ENCODE measurements at regions not wholly inside any gene's neighbourhood (a gene's known extent, or its start where the extent isn't known, plus 50 kb on each side); places are given as distances from the start of the nearest gene placed in this dataset.

GRCh38 chr1:238474263-238474662, 583.5 kb upstream of the ZP4 start:
- no peaks in the 10 kb centered on the region for H3K9me3 ChIP-seq (ENCODE audit: control insufficient read depth, low read depth, low read length)
- H3K4me1 ChIP-seq (ENCODE audit: control insufficient read depth, insufficient read depth, low read length) = no peaks in the 10 kb centered on the region
- no peak overlapping the region for H3K27ac ChIP-seq (ENCODE audit: low read length)
- H3K4me3 ChIP-seq (ENCODE audit: low read length) = no peak overlapping the region
- 83% methylated on average over 1 of the region's 3 CpGs for WGBS (ENCODE audit: insufficient coverage, low lambda C conversion rate)
- DNase-seq = no peak
- no peaks in the 10 kb centered on the region for H3K27me3 ChIP-seq (ENCODE audit: control insufficient read depth, insufficient read depth, low read length)
- H3K36me3 ChIP-seq (ENCODE audit: control insufficient read depth, insufficient read depth, low read length) = no peaks in the 10 kb centered on the region

GRCh38 chr1:238469146-238469631, 578.5 kb upstream of the ZP4 start:
- DNase-seq = no peak
- 90% methylated on average over 2 of the region's 4 CpGs for WGBS (ENCODE audit: insufficient coverage, low lambda C conversion rate)
- Histone ChIP-seq H3K4me1 (ENCODE audit: control insufficient read depth, insufficient read depth, low read length) (no peaks in the 10 kb centered on the region), H3K27me3 (ENCODE audit: control insufficient read depth, insufficient read depth, low read length) (no peaks in the 10 kb centered on the region), H3K4me3 (ENCODE audit: low read length) (no peak overlapping the region), H3K36me3 (ENCODE audit: control insufficient read depth, insufficient read depth, low read length) (no peaks in the 10 kb centered on the region), H3K9me3 (ENCODE audit: control insufficient read depth, low read depth, low read length) (no peaks in the 10 kb centered on the region), H3K27ac (ENCODE audit: low read length) (no peak overlapping the region)

GRCh38 chr1:238468068-238468467, 577.3 kb upstream of the ZP4 start:
- no peak for DNase-seq
- WGBS (ENCODE audit: insufficient coverage, low lambda C conversion rate) = 100% methylated on average over 1 of the region's 6 CpGs
- no peaks in the 10 kb centered on the region for H3K36me3 ChIP-seq (ENCODE audit: control insufficient read depth, insufficient read depth, low read length)
- no peak overlapping the region for H3K27ac ChIP-seq (ENCODE audit: low read length)
- H3K4me1 ChIP-seq (ENCODE audit: control insufficient read depth, insufficient read depth, low read length) = no peaks in the 10 kb centered on the region
- no peak overlapping the region for H3K4me3 ChIP-seq (ENCODE audit: low read length)
- no peaks in the 10 kb centered on the region for H3K9me3 ChIP-seq (ENCODE audit: control insufficient read depth, low read depth, low read length)
- H3K27me3 ChIP-seq (ENCODE audit: control insufficient read depth, insufficient read depth, low read length) = no peaks in the 10 kb centered on the region

GRCh38 chr1:238466459-238466858, 575.7 kb upstream of the ZP4 start:
- Histone ChIP-seq H3K4me3 (ENCODE audit: low read length) (no peak overlapping the region), H3K27me3 (ENCODE audit: control insufficient read depth, insufficient read depth, low read length) (no peaks in the 10 kb centered on the region), H3K4me1 (ENCODE audit: control insufficient read depth, insufficient read depth, low read length) (no peaks in the 10 kb centered on the region), H3K9me3 (ENCODE audit: control insufficient read depth, low read depth, low read length) (no peaks in the 10 kb centered on the region), H3K27ac (ENCODE audit: low read length) (no peak overlapping the region), H3K36me3 (ENCODE audit: control insufficient read depth, insufficient read depth, low read length) (no peaks in the 10 kb centered on the region)
- DNase-seq = no peak
- 50% methylated on average over 2 of the region's 5 CpGs for WGBS (ENCODE audit: insufficient coverage, low lambda C conversion rate)

- H3K36me3 ChIP-seq (ENCODE audit: control insufficient read depth, insufficient read depth, low read length) = no peaks in the 10 kb centered on the region
- H3K4me1 ChIP-seq (ENCODE audit: control insufficient read depth, insufficient read depth, low read length) = no peaks in the 10 kb centered on the region
- H3K27ac ChIP-seq (ENCODE audit: low read length) = no peak overlapping the region
- DNase-seq = no peak
- H3K9me3 ChIP-seq (ENCODE audit: control insufficient read depth, low read depth, low read length) = no peaks in the 10 kb centered on the region
- H3K4me3 ChIP-seq (ENCODE audit: low read length) = no peak overlapping the region
- no peaks in the 10 kb centered on the region for H3K27me3 ChIP-seq (ENCODE audit: control insufficient read depth, insufficient read depth, low read length)
- no CpG with 5 or more reads among the region's 3 CpGs for WGBS (ENCODE audit: insufficient coverage, low lambda C conversion rate)
These were observed 574.7 kb upstream of the ZP4 start for GRCh38 chr1:238465449-238465848.

- Histone ChIP-seq H3K27ac (ENCODE audit: low read length) (no peak overlapping the region), H3K9me3 (ENCODE audit: control insufficient read depth, low read depth, low read length) (no peaks in the 10 kb centered on the region), H3K4me1 (ENCODE audit: control insufficient read depth, insufficient read depth, low read length) (no peaks in the 10 kb centered on the region), H3K4me3 (ENCODE audit: low read length) (no peak overlapping the region), H3K27me3 (ENCODE audit: control insufficient read depth, insufficient read depth, low read length) (no peaks in the 10 kb centered on the region), H3K36me3 (ENCODE audit: control insufficient read depth, insufficient read depth, low read length) (no peaks in the 10 kb centered on the region)
- DNase-seq = no peak
- no CpG with 5 or more reads among the region's 5 CpGs for WGBS (ENCODE audit: insufficient coverage, low lambda C conversion rate)
These were observed 568.2 kb upstream of the ZP4 start for GRCh38 chr1:238458899-238459298.

- no peaks in the 10 kb centered on the region for H3K27me3 ChIP-seq (ENCODE audit: control insufficient read depth, insufficient read depth, low read length)
- H3K9me3 ChIP-seq (ENCODE audit: control insufficient read depth, low read depth, low read length) = no peaks in the 10 kb centered on the region
- H3K4me3 ChIP-seq (ENCODE audit: low read length) = no peak overlapping the region
- H3K4me1 ChIP-seq (ENCODE audit: control insufficient read depth, insufficient read depth, low read length) = no peaks in the 10 kb centered on the region
- no peak for DNase-seq
- H3K27ac ChIP-seq (ENCODE audit: low read length) = no peak overlapping the region
- no peaks in the 10 kb centered on the region for H3K36me3 ChIP-seq (ENCODE audit: control insufficient read depth, insufficient read depth, low read length)
These were observed 566.9 kb upstream of the ZP4 start for GRCh38 chr1:238457610-238458009.

- no peaks in the 10 kb centered on the region for H3K36me3 ChIP-seq (ENCODE audit: control insufficient read depth, insufficient read depth, low read length)
- H3K4me3 ChIP-seq (ENCODE audit: low read length) = no peak overlapping the region
- DNase-seq = no peak
- H3K9me3 ChIP-seq (ENCODE audit: control insufficient read depth, low read depth, low read length) = no peaks in the 10 kb centered on the region
- H3K27me3 ChIP-seq (ENCODE audit: control insufficient read depth, insufficient read depth, low read length) = no peaks in the 10 kb centered on the region
- WGBS (ENCODE audit: insufficient coverage, low lambda C conversion rate) = 96% methylated on average over 3 of the region's 4 CpGs
- no peak overlapping the region for H3K27ac ChIP-seq (ENCODE audit: low read length)
- no peaks in the 10 kb centered on the region for H3K4me1 ChIP-seq (ENCODE audit: control insufficient read depth, insufficient read depth, low read length)
These were observed 561.1 kb upstream of the ZP4 start for GRCh38 chr1:238451781-238452310.

GRCh38 chr1:238450976-238451375, 560.3 kb upstream of the ZP4 start:
- Histone ChIP-seq H3K27me3 (ENCODE audit: control insufficient read depth, insufficient read depth, low read length) (no peaks in the 10 kb centered on the region), H3K4me1 (ENCODE audit: control insufficient read depth, insufficient read depth, low read length) (no peaks in the 10 kb centered on the region), H3K4me3 (ENCODE audit: low read length) (no peak overlapping the region), H3K27ac (ENCODE audit: low read length) (no peak overlapping the region), H3K36me3 (ENCODE audit: control insufficient read depth, insufficient read depth, low read length) (no peaks in the 10 kb centered on the region), H3K9me3 (ENCODE audit: control insufficient read depth, low read depth, low read length) (no peaks in the 10 kb centered on the region)
- DNase-seq = no peak

- Histone ChIP-seq H3K27me3 (ENCODE audit: control insufficient read depth, insufficient read depth, low read length) (no peaks in the 10 kb centered on the region), H3K4me3 (ENCODE audit: low read length) (no peak overlapping the region), H3K27ac (ENCODE audit: low read length) (no peak overlapping the region), H3K4me1 (ENCODE audit: control insufficient read depth, insufficient read depth, low read length) (no peaks in the 10 kb centered on the region), H3K36me3 (ENCODE audit: control insufficient read depth, insufficient read depth, low read length) (no peaks in the 10 kb centered on the region), H3K9me3 (ENCODE audit: control insufficient read depth, low read depth, low read length) (peaks cover 4% of the 10 kb centered on the region)
- 88% methylated on average over 4 of the region's 6 CpGs for WGBS (ENCODE audit: insufficient coverage, low lambda C conversion rate)
- DNase-seq = no peak
These were observed 553.0 kb upstream of the ZP4 start for GRCh38 chr1:238443687-238444086.

- H3K4me1 ChIP-seq (ENCODE audit: control insufficient read depth, insufficient read depth, low read length) = no peaks in the 10 kb centered on the region
- H3K4me3 ChIP-seq (ENCODE audit: low read length) = no peak overlapping the region
- no peak overlapping the region for H3K27ac ChIP-seq (ENCODE audit: low read length)
- no peak for DNase-seq
- no peaks in the 10 kb centered on the region for H3K27me3 ChIP-seq (ENCODE audit: control insufficient read depth, insufficient read depth, low read length)
- peaks cover 4% of the 10 kb centered on the region for H3K9me3 ChIP-seq (ENCODE audit: control insufficient read depth, low read depth, low read length)
- no peaks in the 10 kb centered on the region for H3K36me3 ChIP-seq (ENCODE audit: control insufficient read depth, insufficient read depth, low read length)
These were observed 548.8 kb upstream of the ZP4 start for GRCh38 chr1:238439511-238439910.
